ENCODE measurements at regions not wholly inside any gene's neighbourhood (a gene's known extent, or its start where the extent isn't known, plus 50 kb on each side); places are given as distances from the start of the nearest gene placed in this dataset.
A peak's percentile ranks its signal among the peaks of the same experiment; 100 is the strongest.

DNA sequence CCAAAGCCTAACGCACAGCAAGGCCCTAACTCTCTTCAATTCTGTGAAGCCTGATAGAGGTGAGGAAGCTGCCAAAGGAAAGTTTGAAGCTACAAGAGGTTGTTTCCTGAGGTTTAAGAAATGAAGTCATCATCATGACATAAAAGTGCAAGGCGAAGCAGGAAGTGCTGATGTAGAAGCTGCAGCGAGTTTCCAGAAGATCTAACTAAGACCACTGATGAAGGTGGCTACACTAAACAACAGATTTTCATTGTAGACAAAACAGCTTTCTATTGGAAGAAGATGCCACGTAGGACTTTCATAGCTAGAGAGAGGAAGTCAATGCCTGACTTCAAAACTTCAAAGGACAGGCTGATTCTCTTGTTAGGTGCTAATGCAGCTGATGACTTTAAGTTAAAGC is 385.6 kb upstream of the OR4E1 start:
- no peak overlapping the region for H3K4me3 ChIP-seq
- DNase-seq (ENCODE audit: low read depth in 1 of 2, low spot score in 1 of 2), result no peak
- TF ChIP-seq BCL3 (IDR thresholded peaks at IDR 0.05), result no peak
- TF ChIP-seq BHLHE40 (IDR thresholded peaks at IDR 0.05; ENCODE audit: low read depth, low read length), result no peak
- TF ChIP-seq ESRRA (IDR thresholded peaks at IDR 0.05; ENCODE audit: borderline replicate concordance, low read length), result no peak
- H3K4me2 ChIP-seq, result no peak overlapping the region
- ChIA-PET CTCF (interaction anchor here (0.8 kb wide), 1 partner anchor 9 kb away, joined by 3 read pairs; no protein-coding TSS in a partner anchor), POLR2A (no interaction called here)
- FAIRE-seq, result no peak
- H3K27ac ChIP-seq, result no peak overlapping the region
- 42% methylated on average over 4 of the region's 4 CpGs for WGBS (ENCODE audit: missing lambda C conversion rate)
- ATAC-seq, result no peak
- H3K4me1 ChIP-seq, result no peaks in the 10 kb centered on the region
- no peaks in the 10 kb centered on the region for H3K9me3 ChIP-seq

GRCh38 chr14:22052795-22053194 is 379.2 kb upstream of the OR4E1 start:
- H3K9me3 ChIP-seq, result no peaks in the 10 kb centered on the region
- POLR2A ChIA-PET, result no interaction called here
- H3K27ac ChIP-seq, result no peak overlapping the region
- CTCF ChIA-PET, result interaction anchor here (1.4 kb wide), 1 partner anchor 74 kb away, joined by 5 read pairs; no protein-coding TSS in a partner anchor
- H3K4me2 ChIP-seq, result no peak overlapping the region
- FAIRE-seq (no peak), ATAC-seq (no peak), DNase-seq (ENCODE audit: low read depth in 1 of 2, low spot score in 1 of 2) (no peak)
- 3% methylated on average over 3 of the region's 3 CpGs for WGBS (ENCODE audit: missing lambda C conversion rate)
- TF ChIP-seq PHF8 (IDR thresholded peaks at IDR 0.05; ENCODE audit: borderline replicate concordance, low read depth), result no peak
- TF ChIP-seq MAZ (IDR thresholded peaks at IDR 0.05; ENCODE audit: borderline replicate concordance, low read depth, low read length), result no peak
- TF ChIP-seq KDM5A (IDR thresholded peaks at IDR 0.05), result no peak
- no peak for TF ChIP-seq KDM1A (IDR thresholded peaks at IDR 0.05; ENCODE audit: low read depth)
- no peak for TF ChIP-seq RAD21 (conservative IDR thresholded peaks at IDR 0.05 in 1 of 2, IDR thresholded peaks at IDR 0.05 in 1 of 2)
- TF ChIP-seq TFCP2L1 (CRISPR knock-in tag; IDR thresholded peaks at IDR 0.05), result no peak
- no peak for TF ChIP-seq HEYL (CRISPR knock-in tag; IDR thresholded peaks at IDR 0.05)
- no peak for TF ChIP-seq EHF (CRISPR knock-in tag; IDR thresholded peaks at IDR 0.05)
- no peak for TF ChIP-seq EHMT2 (IDR thresholded peaks at IDR 0.05; ENCODE audit: low read depth)
- TF ChIP-seq ZSCAN20 (CRISPR knock-in tag; IDR thresholded peaks at IDR 0.05), result no peak
- no peak for TF ChIP-seq CTCF (IDR thresholded peaks at IDR 0.05)
- TF ChIP-seq EP300 (IDR thresholded peaks at IDR 0.05), result no peak
- no peak for TF ChIP-seq RCOR1 (IDR thresholded peaks at IDR 0.05; ENCODE audit: low read depth, low read length)
- no peak for TF ChIP-seq SREBF2 (IDR thresholded peaks at IDR 0.05)
- no peak for TF ChIP-seq ESRRA (IDR thresholded peaks at IDR 0.05; ENCODE audit: borderline replicate concordance, low read length)
- TF ChIP-seq POLR2A (IDR thresholded peaks at IDR 0.05; ENCODE audit: low read length), result no peak
- no peak overlapping the region for H3K4me3 ChIP-seq
- H3K4me1 ChIP-seq, result no peaks in the 10 kb centered on the region

DNA sequence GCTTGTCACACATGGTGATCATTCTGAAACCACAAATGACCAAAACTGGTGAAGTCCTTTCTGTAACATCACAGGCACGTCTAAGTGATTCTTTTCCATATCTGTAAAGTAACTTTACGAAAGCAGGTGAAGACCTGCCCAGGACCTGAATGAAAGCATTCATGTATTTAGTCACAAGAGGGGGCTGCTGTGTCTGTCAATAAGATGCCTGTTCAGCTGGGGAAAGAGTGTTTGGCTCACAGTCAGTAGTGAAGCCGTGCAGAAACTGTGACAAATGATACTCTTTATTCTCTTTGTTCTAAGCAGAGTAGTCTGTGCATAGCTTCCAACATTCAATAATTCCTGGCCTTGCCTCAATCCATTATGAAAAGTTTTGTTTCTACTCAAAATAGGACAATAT is 373.5 kb upstream of the OR4E1 start:
- Histone ChIP-seq H3K27ac (no peak overlapping the region), H3K9me3 (no peaks in the 10 kb centered on the region), H3K4me1 (no peaks in the 10 kb centered on the region), H3K4me3 (no peak overlapping the region), H3K4me2 (no peak overlapping the region)
- peak in 1 of 2 experiments; percentile 31 for DNase-seq (ENCODE audit: low read depth in 1 of 2, low spot score in 1 of 2)
- TF ChIP-seq MYC (IDR thresholded peaks at IDR 0.05; ENCODE audit: borderline replicate concordance, low read length), result no peak
- TF ChIP-seq GATA3 (IDR thresholded peaks at IDR 0.05; ENCODE audit: borderline replicate concordance), result no peak
- TF ChIP-seq HOXA7 (CRISPR knock-in tag; IDR thresholded peaks at IDR 0.05), result no peak
- no peak for TF ChIP-seq PBX3 (IDR thresholded peaks at IDR 0.05)
- TF ChIP-seq BCL3 (IDR thresholded peaks at IDR 0.05), result no peak
- peak in 1 of 2 experiments; percentile 12; a peak in 1 of 5 replicates for TF ChIP-seq RAD21 (conservative IDR thresholded peaks at IDR 0.05 in 1 of 2, IDR thresholded peaks at IDR 0.05 in 1 of 2)
- no peak for TF ChIP-seq POLR2AphosphoS2 (conservative IDR thresholded peaks at IDR 0.05; ENCODE audit: low read length)
- no peak for TF ChIP-seq MAZ (IDR thresholded peaks at IDR 0.05; ENCODE audit: borderline replicate concordance, low read depth, low read length)
- POLR2A ChIA-PET, result no interaction called here
- WGBS (ENCODE audit: missing lambda C conversion rate), result 21% methylated on average over 3 of the region's 3 CpGs
- FAIRE-seq, result no peak
- peak; percentile 71 to 75; a peak in 5 of 6 replicates for ATAC-seq
- CTCF ChIA-PET, result interaction anchor here (0.8 kb wide), 1 partner anchor 22 kb away, joined by 3 read pairs; no protein-coding TSS in a partner anchor
